ENCODE measurements at regions not wholly inside any gene's neighbourhood (a gene's known extent, or its start where the extent isn't known, plus 50 kb on each side); places are given as distances from the start of the nearest gene placed in this dataset.

DNA sequence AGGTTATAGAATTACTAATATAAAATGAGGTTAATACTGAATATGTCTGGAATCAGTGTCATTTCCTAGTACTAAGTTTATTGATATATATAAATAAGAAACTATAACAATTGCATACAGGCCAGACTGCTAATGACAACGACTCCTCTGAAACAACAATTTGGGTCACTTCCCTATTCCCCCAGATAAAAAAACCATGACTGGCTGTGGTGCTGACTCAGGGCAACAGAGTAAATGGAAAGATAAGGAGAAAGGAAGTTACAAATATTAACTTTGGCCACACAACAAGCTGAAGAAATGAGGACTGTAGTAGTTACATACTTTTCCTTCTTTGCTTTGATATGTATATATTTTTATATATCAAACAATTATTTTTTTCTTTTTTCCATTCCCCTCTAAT lies 263.7 kb upstream of the PCDH9 start:
- TF ChIP-seq CTCF (IDR thresholded peaks at IDR 0.05) (no peak), POLR2A (IDR thresholded peaks at IDR 0.05) (no peak)

All from lower leg skin (tissue), 3 donors.